Right atrium auricular region (tissue), 2 donors: ENCODE measurements at regions not wholly inside any gene's neighbourhood (a gene's known extent, or its start where the extent isn't known, plus 50 kb on each side); places are given as distances from the start of the nearest gene placed in this dataset.

Experiments
- DNase-seq: peaks from one replicate; pipeline ENCODE4 v3.0.0-alpha.2; 2019; ENCODE audit warnings: low spot score
- H3K27ac ChIP-seq, 2 donors: fragments of 200-600 bp; sonication (generic); 1 replicate in 1 of 2; 2 replicates in 1 of 2; pipeline ENCODE4 v1.5.1; 2016 to 2019
- H3K27me3 ChIP-seq, 2 donors: fragments of 200-600 bp; sonication (generic); one replicate each; pipeline versions ENCODE4 v1.5.1 to v1.6.0; 2017 to 2019
- H3K36me3 ChIP-seq: fragments of 200-600 bp; sonication (generic); one replicate; pipeline ENCODE4 v1.5.1; 2016
- H3K4me1 ChIP-seq, 2 donors: fragments of 200-600 bp; sonication (generic); one replicate each; pipeline versions ENCODE4 v1.5.1 to v1.6.0; 2017 to 2019
- H3K4me3 ChIP-seq, 2 donors: fragments of 200-600 bp; sonication (generic); 1 replicate in 1 of 2; 2 replicates in 1 of 2; pipeline ENCODE4 v1.5.1; 2017 to 2019; ENCODE audit warnings: mild to moderate bottlenecking in 1 of 2, moderate library complexity in 1 of 2
- H3K9me3 ChIP-seq, 2 donors: fragments of 200-600 bp; sonication (generic); one replicate each; pipeline ENCODE4 v1.5.1; 2019
- TF ChIP-seq, protein P1 (sequence below), 2 donors: fragments of 200-600 bp; sonication (generic); IDR thresholded peaks; one replicate each; pipeline ENCODE4 v1.5.1; 2019; ENCODE audit warnings: antibody characterized with exemption in 2 of 2

DNA sequence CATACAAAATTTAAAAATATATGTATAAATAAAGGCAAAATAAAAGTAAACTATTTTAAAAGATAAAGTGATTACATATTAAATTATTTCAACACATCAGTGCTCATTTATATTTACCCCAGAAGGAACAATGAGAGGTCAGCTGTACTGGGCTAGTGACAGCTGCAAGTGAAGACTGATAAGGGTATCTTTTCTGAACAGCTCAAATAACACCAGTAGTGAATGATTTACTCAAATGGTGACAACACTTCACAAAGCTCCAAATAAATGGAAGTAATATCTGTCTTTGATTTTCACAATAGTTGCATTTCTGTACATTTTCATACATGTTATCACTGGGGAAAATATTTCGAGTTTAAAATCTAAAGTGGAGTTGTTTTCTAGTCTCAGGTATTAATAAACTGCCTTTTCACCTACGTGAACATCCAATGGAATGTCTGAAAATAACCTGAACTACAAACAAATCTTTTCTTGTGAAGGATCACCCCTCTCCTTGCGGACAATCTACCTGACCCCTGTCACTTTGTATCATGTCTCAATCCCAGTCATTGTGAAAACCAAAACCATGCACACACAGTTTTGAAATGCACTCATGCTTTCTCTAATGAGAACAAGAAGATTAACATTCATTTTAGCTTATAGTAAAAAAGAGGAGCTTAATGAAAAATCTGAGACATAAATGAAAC is 1928.8 kb upstream of the CELF4 start:
- TF ChIP-seq, protein P1, sequence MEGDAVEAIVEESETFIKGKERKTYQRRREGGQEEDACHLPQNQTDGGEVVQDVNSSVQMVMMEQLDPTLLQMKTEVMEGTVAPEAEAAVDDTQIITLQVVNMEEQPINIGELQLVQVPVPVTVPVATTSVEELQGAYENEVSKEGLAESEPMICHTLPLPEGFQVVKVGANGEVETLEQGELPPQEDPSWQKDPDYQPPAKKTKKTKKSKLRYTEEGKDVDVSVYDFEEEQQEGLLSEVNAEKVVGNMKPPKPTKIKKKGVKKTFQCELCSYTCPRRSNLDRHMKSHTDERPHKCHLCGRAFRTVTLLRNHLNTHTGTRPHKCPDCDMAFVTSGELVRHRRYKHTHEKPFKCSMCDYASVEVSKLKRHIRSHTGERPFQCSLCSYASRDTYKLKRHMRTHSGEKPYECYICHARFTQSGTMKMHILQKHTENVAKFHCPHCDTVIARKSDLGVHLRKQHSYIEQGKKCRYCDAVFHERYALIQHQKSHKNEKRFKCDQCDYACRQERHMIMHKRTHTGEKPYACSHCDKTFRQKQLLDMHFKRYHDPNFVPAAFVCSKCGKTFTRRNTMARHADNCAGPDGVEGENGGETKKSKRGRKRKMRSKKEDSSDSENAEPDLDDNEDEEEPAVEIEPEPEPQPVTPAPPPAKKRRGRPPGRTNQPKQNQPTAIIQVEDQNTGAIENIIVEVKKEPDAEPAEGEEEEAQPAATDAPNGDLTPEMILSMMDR (IDR thresholded peaks at IDR 0.05) = no peak
- Histone ChIP-seq H3K4me3 (no peak overlapping the region), H3K27ac (no peak overlapping the region), H3K4me1 (no peaks in the 10 kb centered on the region), H3K9me3 (peaks cover 0 to 3% of the 10 kb centered on the region in 2 donors), H3K27me3 (no peaks in the 10 kb centered on the region), H3K36me3 (no peaks in the 10 kb centered on the region)
- DNase-seq = no peak

DNA sequence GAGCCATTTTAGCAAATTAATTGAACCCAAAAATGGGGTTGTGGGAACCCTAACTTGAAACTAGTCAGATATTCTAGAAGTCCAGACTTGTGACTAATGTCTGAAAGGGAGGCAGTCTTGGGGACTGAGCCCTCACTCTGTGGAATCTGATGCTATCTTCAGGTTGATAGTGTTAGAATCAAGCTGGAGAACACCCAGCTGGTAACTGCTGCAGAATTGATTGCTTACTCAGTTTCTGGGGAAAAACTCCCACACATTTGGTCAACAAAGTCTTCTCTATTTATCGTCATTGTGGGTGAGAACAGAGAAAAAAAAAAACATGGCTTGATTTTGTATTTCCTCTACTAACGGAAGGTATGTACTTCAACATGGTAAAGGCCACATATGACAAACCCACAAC is 1925.8 kb upstream of the CELF4 start:
- Histone ChIP-seq H3K27ac (no peak overlapping the region), H3K4me3 (no peak overlapping the region), H3K27me3 (no peaks in the 10 kb centered on the region), H3K36me3 (no peaks in the 10 kb centered on the region), H3K4me1 (no peaks in the 10 kb centered on the region), H3K9me3 (peaks cover 0 to 3% of the 10 kb centered on the region in 2 donors)
- TF ChIP-seq, protein P1 (IDR thresholded peaks at IDR 0.05) = no peak
- no peak for DNase-seq

DNA sequence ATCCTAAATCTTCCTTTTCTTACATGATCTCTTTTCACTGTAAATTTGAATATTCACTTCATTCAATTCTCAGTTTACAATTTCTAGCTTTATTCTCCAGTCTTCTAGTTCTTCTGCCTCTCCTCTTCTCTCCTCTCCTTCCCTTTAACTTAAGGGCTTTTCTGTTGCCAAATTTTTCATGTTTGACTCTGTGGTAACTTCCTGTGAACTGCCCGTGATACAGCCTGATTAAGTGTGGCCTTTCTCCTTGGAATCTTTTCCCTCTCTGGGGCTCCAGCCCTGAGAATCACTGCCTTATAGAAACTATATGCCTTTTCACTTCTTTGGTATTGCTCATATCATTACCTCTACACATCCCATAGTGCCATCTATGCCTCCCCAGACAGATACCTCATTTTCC is 1923.8 kb upstream of the CELF4 start:
- TF ChIP-seq, protein P1 (IDR thresholded peaks at IDR 0.05) = no peak
- Histone ChIP-seq H3K36me3 (no peaks in the 10 kb centered on the region), H3K9me3 (peaks cover 0 to 3% of the 10 kb centered on the region in 2 donors), H3K27me3 (no peaks in the 10 kb centered on the region), H3K4me3 (no peak overlapping the region), H3K4me1 (no peaks in the 10 kb centered on the region), H3K27ac (no peak overlapping the region)
- DNase-seq = no peak

DNA sequence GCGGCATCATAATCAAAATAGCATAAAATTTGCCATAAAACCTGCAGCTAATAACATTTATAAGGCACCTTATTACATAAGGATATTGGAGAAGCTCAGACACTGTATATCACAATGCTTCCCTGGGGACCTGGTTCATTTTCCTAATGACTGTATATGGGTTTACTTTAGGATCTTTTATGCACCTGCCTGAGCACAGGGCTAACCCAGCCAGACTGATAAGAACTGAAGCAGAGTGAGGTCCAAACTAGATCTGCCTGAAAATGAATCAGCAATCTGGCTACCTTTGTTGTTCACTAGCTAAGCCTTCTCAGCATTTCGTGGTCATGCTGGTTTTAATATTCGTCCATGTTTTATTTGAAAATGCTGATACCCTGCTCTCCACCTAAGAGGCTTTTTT is 1922.3 kb upstream of the CELF4 start:
- TF ChIP-seq, protein P1 (IDR thresholded peaks at IDR 0.05) = no peak
- H3K4me3 ChIP-seq = no peak overlapping the region

DNA sequence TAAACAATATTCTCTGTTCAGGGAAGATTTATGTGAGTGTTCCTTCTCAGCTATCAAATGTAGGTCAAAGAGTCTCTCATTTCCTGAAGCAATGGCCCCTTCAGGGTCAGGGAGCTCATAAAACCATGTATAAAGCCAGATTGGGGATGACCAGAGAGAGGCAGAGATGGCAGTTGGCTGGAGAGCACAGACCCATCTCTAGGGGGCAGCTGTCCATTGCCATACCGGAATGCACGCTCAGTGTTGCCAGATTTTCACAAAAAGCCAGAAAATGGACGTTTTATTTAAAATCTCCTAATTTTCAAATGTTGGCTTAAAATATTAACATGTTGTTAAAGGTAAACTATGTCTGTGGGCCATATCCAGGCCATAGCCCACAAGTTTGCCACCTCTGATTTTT is 1920.7 kb upstream of the CELF4 start:
- Histone ChIP-seq H3K27ac (no peak overlapping the region), H3K9me3 (no peaks in the 10 kb centered on the region), H3K36me3 (no peaks in the 10 kb centered on the region), H3K4me1 (no peaks in the 10 kb centered on the region), H3K4me3 (no peak overlapping the region), H3K27me3 (no peaks in the 10 kb centered on the region)
- no peak for DNase-seq
- TF ChIP-seq, protein P1 (IDR thresholded peaks at IDR 0.05) = no peak

More for the DNA sequence above, 1922.3 kb upstream of the CELF4 start:
- H3K4me1 ChIP-seq = no peaks in the 10 kb centered on the region
- H3K9me3 ChIP-seq = peaks cover 0 to 3% of the 10 kb centered on the region in 2 donors
- H3K27me3 ChIP-seq = no peaks in the 10 kb centered on the region
- no peak overlapping the region for H3K27ac ChIP-seq
- no peaks in the 10 kb centered on the region for H3K36me3 ChIP-seq
- no peak for DNase-seq

DNA sequence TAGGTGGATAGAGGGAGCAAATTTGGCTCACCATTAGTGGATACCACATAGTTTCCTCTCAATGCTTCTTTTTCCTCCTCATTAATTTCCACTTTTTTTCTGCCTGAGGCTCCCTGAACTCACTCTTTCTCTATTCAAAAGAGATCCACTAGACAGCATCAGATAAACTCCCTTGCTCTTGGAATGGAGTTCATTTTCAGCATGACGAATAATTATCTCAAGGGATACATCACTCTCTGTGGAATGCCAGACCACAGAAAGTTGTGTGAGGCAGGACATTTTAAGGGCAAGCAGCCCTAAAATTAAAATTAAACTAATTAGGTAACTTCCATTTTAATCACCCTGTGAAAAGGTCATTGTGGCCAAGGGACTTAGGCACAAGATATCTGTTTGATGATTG is 1920.1 kb upstream of the CELF4 start:
- H3K36me3 ChIP-seq = no peaks in the 10 kb centered on the region
- no peaks in the 10 kb centered on the region for H3K27me3 ChIP-seq
- no peak overlapping the region for H3K27ac ChIP-seq
- TF ChIP-seq, protein P1 (IDR thresholded peaks at IDR 0.05) = no peak
- no peak overlapping the region for H3K4me3 ChIP-seq
- H3K9me3 ChIP-seq = no peaks in the 10 kb centered on the region
- no peak for DNase-seq
- no peaks in the 10 kb centered on the region for H3K4me1 ChIP-seq
